Psoas muscle (tissue), 7 donors: ENCODE measurements at regions not wholly inside any gene's neighbourhood (a gene's known extent, or its start where the extent isn't known, plus 50 kb on each side); places are given as distances from the start of the nearest gene placed in this dataset.

ENCODE experiments used
- ATAC-seq, 4 donors: fragments of 200-7000 bp; cut with Tn5 transposase; one replicate each; pipeline ENCODE4 v1.9.1; 2020; ENCODE audit warnings: moderate library complexity in 3 of 4, mild to moderate bottlenecking in 2 of 4
- DNase-seq, 2 donors: peaks; one replicate each; pipeline ENCODE4 v3.0.0-alpha.2; 2020
- H3K27ac ChIP-seq: fragments of 200-600 bp; one replicate; pipeline ENCODE4 v1.8.0; 2022
- H3K27me3 ChIP-seq, 3 donors: fragments of 200-600 bp in 1 of 3; one replicate each; pipeline versions ENCODE4 v1.6.1 to v1.8.0; 2013 to 2022; ENCODE audit warnings: low read length in 2 of 3, mild to moderate bottlenecking in 2 of 3, moderate library complexity in 1 of 3; ENCODE audit not compliant: insufficient read depth in 3 of 3
- H3K36me3 ChIP-seq, 2 donors: fragments of 200-600 bp in 1 of 2; one replicate each; pipeline versions ENCODE4 v1.6.1 to v1.8.0; 2013 to 2022; ENCODE audit warnings: low read depth in 1 of 2, mild to moderate bottlenecking in 1 of 2, moderate library complexity in 1 of 2; ENCODE audit not compliant: insufficient read depth in 1 of 2
- H3K4me1 ChIP-seq: fragments of 200-600 bp; one replicate; pipeline ENCODE4 v1.8.0; 2022
- H3K4me3 ChIP-seq: fragments of 200-600 bp; one replicate; pipeline ENCODE4 v1.8.0; 2022; ENCODE audit warnings: mild to moderate bottlenecking
- H3K9me3 ChIP-seq: fragments of 200-600 bp; one replicate; pipeline ENCODE4 v1.8.0; 2022
- CTCF ChIP-seq: fragments of 200-600 bp; IDR thresholded peaks from one replicate; pipeline ENCODE4 v1.8.0; 2022; ENCODE audit warnings: antibody characterized with exemption
- WGBS, 3 donors: extraction: QIAGEN DNeasy Blood & Tissue Kit; methylation state at CpG; one replicate each; pipeline versions ENCODE4 v1.1.6 to v1.1.7; 2013; 5-methylcytosine and 5-hydroxymethylcytosine counted together
- intact Hi-C, 2 donors: fragments of 100-400 bp; cut with DNase I; formaldehyde crosslinking; loops; one replicate each; pipeline versions ENCODE4 v1.11.0 to v1.14.2; 2022
- donor health status: healthy with polysubstance abuse.
- donor health status: DM: no; HTN: no; CAD: no; lungs with moderate emphysema.
- donor health status: Bipolar disorder and iron deficiency.
- donor health status: healthy.
- donor health status: DM: yes; HTN: yes; CAD: no.
- donor health status: DM: no; HTN: no; CAD: no.
- donor health status: DM: yes; HTN: yes; CAD: no.

GRCh38 chr4:19496756-19497155 lies 754.9 kb upstream of the SLIT2 start:
- no peaks in the 10 kb centered on the region for H3K9me3 ChIP-seq
- no peak overlapping the region for H3K27ac ChIP-seq
- no peak for DNase-seq
- H3K4me1 ChIP-seq: no peaks in the 10 kb centered on the region
- ATAC-seq: no peak
- H3K36me3 ChIP-seq: no peaks in the 10 kb centered on the region
- WGBS, 3 donors: 85 to 89% (median 85%) methylated on average over 2 of the region's 2 CpGs
- intact Hi-C loops: no loop called here
- no peaks in the 10 kb centered on the region for H3K27me3 ChIP-seq
- H3K4me3 ChIP-seq: no peak overlapping the region
- TF ChIP-seq CTCF: no peak

GRCh38 chr4:19494961-19495360 lies 756.7 kb upstream of the SLIT2 start:
- intact Hi-C loops: no loop called here
- no peaks in the 10 kb centered on the region for H3K36me3 ChIP-seq
- no peak for ATAC-seq

GRCh38 chr4:19492606-19493005 lies 759.1 kb upstream of the SLIT2 start:
- DNase-seq: no peak
- Histone ChIP-seq H3K27ac (no peak overlapping the region), H3K27me3 (no peaks in the 10 kb centered on the region), H3K4me1 (no peaks in the 10 kb centered on the region), H3K9me3 (no peaks in the 10 kb centered on the region), H3K4me3 (no peak overlapping the region), H3K36me3 (no peaks in the 10 kb centered on the region)
- no peak for TF ChIP-seq CTCF
- 94 to 95% (median 94%) methylated on average over 2 of the region's 2 CpGs for WGBS, 3 donors
- no peak for ATAC-seq
- intact Hi-C loops: no loop called here

More at GRCh38 chr4:19494961-19495360, 756.7 kb upstream of the SLIT2 start:
- H3K9me3 ChIP-seq: no peaks in the 10 kb centered on the region
- DNase-seq: no peak
- H3K27ac ChIP-seq: no peak overlapping the region
- H3K4me1 ChIP-seq: no peaks in the 10 kb centered on the region
- H3K4me3 ChIP-seq: no peak overlapping the region
- no peaks in the 10 kb centered on the region for H3K27me3 ChIP-seq
- no peak for TF ChIP-seq CTCF

- intact Hi-C loops: no loop called here
- H3K27me3 ChIP-seq: no peaks in the 10 kb centered on the region
- no peaks in the 10 kb centered on the region for H3K9me3 ChIP-seq
- no peaks in the 10 kb centered on the region for H3K4me1 ChIP-seq
- H3K36me3 ChIP-seq: no peaks in the 10 kb centered on the region
- ATAC-seq: no peak
- no peak for DNase-seq
- H3K4me3 ChIP-seq: no peak overlapping the region
- no peak overlapping the region for H3K27ac ChIP-seq
- WGBS, 3 donors: 51 to 61% (median 59%) methylated on average over 3 of the region's 3 CpGs
- no peak for TF ChIP-seq CTCF
Measured at GRCh38 chr4:19486400-19486799, 765.3 kb upstream of the SLIT2 start.

- no peak overlapping the region for H3K4me3 ChIP-seq
- H3K4me1 ChIP-seq: no peaks in the 10 kb centered on the region
- ATAC-seq: no peak
- H3K27me3 ChIP-seq: no peaks in the 10 kb centered on the region
- intact Hi-C loops: no loop called here
- H3K9me3 ChIP-seq: no peaks in the 10 kb centered on the region
- no peaks in the 10 kb centered on the region for H3K36me3 ChIP-seq
- DNase-seq: no peak
- H3K27ac ChIP-seq: no peak overlapping the region
- TF ChIP-seq CTCF: no peak
- 94 to 100% (median 97%) methylated on average over 2 of the region's 2 CpGs for WGBS, 3 donors
Measured at GRCh38 chr4:19478791-19479190, 772.9 kb upstream of the SLIT2 start.
